Mesothelial cell of epicardium (in vitro differentiated cells): ENCODE measurements at regions not wholly inside any gene's neighbourhood (a gene's known extent, or its start where the extent isn't known, plus 50 kb on each side); places are given as distances from the start of the nearest gene placed in this dataset.
"Not testable (repeated sequence)": the region's sequence is repeated elsewhere in the genome, so short reads cannot be mapped to it uniquely, and the experiment has no call there.

Source experiments
- DNase-seq, 2 experiments: peaks; one replicate each; pipeline ENCODE4 v3.0.0; 2021; ENCODE audit warnings: low spot score in 2 of 2; ENCODE audit not compliant: unreplicated experiment in 2 of 2
- H3K27ac Mint-ChIP-seq: 2 replicates; pipeline ENCODE4 v1.8.0; 2021; ENCODE audit warnings: mixed read lengths
- H3K27me3 Mint-ChIP-seq: 2 replicates; pipeline ENCODE4 v1.8.0; 2021; ENCODE audit warnings: low read depth, mixed read lengths
- H3K36me3 Mint-ChIP-seq: 2 replicates; pipeline ENCODE4 v1.8.0; 2021; ENCODE audit warnings: mixed read lengths
- H3K4me1 Mint-ChIP-seq: 2 replicates; pipeline ENCODE4 v1.8.0; 2021; ENCODE audit warnings: mixed read lengths
- H3K4me3 Mint-ChIP-seq: 2 replicates; pipeline ENCODE4 v1.8.0; 2021; ENCODE audit warnings: mild to moderate bottlenecking, moderate library complexity, mixed read lengths
- H3K9me3 Mint-ChIP-seq: 2 replicates; pipeline ENCODE4 v1.8.0; 2021; ENCODE audit warnings: mixed read lengths
- TF ChIP-seq, protein P1 (sequence below): fragments of 200-600 bp; sonication (generic); IDR thresholded peaks from one replicate; pipeline ENCODE4 v1.5.0; 2021; ENCODE audit warnings: antibody characterized with exemption; ENCODE audit not compliant: unreplicated experiment

DNA sequence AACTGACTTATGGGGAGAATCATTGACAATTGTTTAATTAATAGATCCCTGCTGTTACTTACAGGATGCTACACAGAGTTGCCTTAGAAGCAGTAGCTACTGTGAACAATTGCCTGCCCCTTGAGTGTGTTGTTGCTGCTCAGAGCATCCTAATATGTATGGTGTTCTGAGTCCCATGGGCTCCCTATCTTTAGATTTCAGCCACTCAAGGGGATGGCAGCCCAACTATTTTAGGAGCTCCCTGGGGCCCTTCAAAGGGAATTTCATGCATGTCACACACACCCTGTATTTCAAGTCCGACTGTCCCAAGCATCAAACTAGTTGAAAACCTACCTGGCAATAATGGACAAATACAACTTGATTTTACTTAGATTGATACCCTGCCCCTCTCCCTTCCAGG, 111.2 kb downstream of the NOC3L start:
- Mint-ChIP-seq H3K27me3 (peaks cover 2% of the 10 kb centered on the region), H3K4me1 (no peaks in the 10 kb centered on the region)

DNA sequence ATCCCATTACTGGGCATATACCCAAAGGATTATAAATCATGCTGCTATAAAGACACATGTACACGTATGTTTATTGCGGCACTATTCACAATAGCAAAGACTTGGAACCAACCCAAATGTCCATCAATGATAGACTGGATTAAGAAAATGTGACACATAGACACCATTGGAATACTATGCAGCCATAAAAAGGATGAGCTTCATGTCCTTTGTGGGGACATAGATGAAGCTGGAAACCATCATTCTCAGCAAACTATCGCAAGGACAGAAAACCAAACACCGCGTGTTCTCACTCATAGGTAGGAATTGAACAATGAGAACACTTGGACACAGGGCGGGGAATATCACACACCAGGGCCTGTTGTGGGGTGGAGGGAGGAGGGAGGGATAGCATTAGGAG, 105.3 kb downstream of the NOC3L start:
- H3K4me1 Mint-ChIP-seq, H3K27me3 Mint-ChIP-seq, H3K4me3 Mint-ChIP-seq, H3K27ac Mint-ChIP-seq, H3K9me3 Mint-ChIP-seq, H3K36me3 Mint-ChIP-seq, DNase-seq: not testable (repeated sequence)

More for the DNA sequence above, 111.2 kb downstream of the NOC3L start:
- Mint-ChIP-seq H3K27ac (no peak overlapping the region), H3K4me3 (no peak overlapping the region), H3K9me3 (no peaks in the 10 kb centered on the region), H3K36me3 (no peaks in the 10 kb centered on the region)
- DNase-seq = no peak
- TF ChIP-seq, protein P1, sequence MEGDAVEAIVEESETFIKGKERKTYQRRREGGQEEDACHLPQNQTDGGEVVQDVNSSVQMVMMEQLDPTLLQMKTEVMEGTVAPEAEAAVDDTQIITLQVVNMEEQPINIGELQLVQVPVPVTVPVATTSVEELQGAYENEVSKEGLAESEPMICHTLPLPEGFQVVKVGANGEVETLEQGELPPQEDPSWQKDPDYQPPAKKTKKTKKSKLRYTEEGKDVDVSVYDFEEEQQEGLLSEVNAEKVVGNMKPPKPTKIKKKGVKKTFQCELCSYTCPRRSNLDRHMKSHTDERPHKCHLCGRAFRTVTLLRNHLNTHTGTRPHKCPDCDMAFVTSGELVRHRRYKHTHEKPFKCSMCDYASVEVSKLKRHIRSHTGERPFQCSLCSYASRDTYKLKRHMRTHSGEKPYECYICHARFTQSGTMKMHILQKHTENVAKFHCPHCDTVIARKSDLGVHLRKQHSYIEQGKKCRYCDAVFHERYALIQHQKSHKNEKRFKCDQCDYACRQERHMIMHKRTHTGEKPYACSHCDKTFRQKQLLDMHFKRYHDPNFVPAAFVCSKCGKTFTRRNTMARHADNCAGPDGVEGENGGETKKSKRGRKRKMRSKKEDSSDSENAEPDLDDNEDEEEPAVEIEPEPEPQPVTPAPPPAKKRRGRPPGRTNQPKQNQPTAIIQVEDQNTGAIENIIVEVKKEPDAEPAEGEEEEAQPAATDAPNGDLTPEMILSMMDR = no peak

DNA sequence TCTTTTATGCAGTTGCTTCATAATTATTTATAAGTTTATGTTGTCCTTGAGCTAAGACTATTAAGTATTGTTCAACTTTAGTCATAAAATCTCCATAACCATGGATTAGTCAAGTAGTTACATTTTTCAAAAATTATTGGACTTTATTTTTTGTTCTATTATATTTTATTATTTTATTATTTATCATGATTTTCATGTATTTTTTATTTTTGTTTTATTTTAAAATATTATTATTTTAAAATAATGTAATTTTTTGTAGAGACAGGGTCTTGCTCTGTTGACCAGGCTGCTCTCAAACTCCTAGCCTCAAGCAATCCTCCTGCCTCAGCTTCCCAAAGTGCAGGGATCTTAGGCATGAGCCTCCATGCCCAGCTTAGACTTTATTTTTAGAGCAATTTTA, 102.3 kb downstream of the NOC3L start:
- Mint-ChIP-seq H3K27me3 (no peaks in the 10 kb centered on the region), H3K4me3 (no peak overlapping the region), H3K4me1 (no peaks in the 10 kb centered on the region), H3K36me3 (no peaks in the 10 kb centered on the region), H3K27ac (no peak overlapping the region), H3K9me3 (peaks cover 3% of the 10 kb centered on the region)
- DNase-seq = no peak
- TF ChIP-seq, protein P1 = no peak

DNA sequence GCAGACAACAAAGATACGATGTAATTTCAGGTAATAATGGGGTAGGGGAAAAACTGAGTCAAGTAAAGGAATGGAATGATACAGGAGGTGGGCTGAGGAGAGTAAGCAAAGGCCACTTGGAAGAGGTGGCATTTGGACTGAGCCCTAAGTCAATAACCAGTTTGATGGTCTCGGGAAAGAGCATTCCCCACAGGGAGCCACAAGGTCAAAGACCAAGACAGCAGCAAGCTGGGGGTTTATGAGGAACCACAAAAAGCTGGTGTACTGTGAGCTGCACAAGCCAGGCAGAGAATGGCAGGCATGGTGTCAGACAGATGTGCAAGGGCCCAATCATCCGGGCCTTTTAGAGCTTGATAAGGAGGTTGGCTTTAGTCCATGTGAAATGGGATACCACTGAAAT, 98.7 kb downstream of the NOC3L start:
- Mint-ChIP-seq H3K36me3 (no peaks in the 10 kb centered on the region), H3K27ac (no peak overlapping the region), H3K27me3 (peaks cover 5% of the 10 kb centered on the region), H3K4me1 (no peaks in the 10 kb centered on the region), H3K4me3 (no peak overlapping the region), H3K9me3 (peaks cover 3% of the 10 kb centered on the region)
- TF ChIP-seq, protein P1 = no peak
- DNase-seq = no peak

DNA sequence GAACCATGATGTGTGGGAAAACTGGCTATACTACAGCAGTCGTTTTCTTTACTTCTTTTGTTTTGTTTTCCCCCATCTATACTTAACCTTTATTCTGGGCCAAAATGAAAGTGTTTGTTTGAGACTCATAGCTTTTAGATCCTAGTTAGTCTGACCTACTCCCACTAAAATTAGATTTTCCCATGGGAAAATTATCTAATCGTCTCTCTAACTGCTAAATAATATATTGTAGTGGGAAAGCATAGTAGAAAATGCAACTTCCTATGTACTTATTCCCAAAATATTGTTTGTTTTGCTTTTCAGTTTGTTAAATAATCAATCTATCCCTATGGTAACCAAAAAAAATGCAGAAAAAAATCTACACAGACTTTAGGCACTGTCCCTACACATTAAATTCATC, 96.6 kb downstream of the NOC3L start:
- DNase-seq = no peak
- peaks cover 6% of the 10 kb centered on the region for H3K9me3 Mint-ChIP-seq
- H3K36me3 Mint-ChIP-seq = peaks cover 3% of the 10 kb centered on the region
- peaks cover 5% of the 10 kb centered on the region for H3K27me3 Mint-ChIP-seq
- no peaks in the 10 kb centered on the region for H3K4me1 Mint-ChIP-seq
- H3K4me3 Mint-ChIP-seq = no peak overlapping the region
- TF ChIP-seq, protein P1 = no peak
- H3K27ac Mint-ChIP-seq = no peak overlapping the region

DNA sequence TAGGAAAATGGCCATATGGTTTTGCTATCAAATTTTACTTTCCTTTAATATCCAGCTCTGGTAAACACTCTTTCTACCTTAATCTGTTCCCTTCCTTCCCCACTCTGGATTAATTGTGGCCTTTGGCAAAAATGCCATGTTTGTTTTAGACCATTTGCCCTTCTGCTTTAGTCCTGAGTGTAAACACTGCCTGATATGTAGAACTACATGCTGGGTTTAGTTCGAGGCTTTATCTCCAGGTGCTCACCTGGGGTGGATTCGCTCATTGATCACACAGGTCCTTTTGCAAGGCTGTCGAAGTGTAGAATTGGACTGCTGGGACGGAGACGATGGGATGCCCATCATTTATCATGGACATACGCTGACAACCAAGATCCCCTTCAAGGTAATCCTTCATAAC, 94.1 kb downstream of the NOC3L start:
- H3K27ac Mint-ChIP-seq = no peak overlapping the region

More for the DNA sequence above, 94.1 kb downstream of the NOC3L start:
- Mint-ChIP-seq H3K36me3 (peaks cover 12% of the 10 kb centered on the region), H3K4me1 (no peaks in the 10 kb centered on the region), H3K9me3 (peaks cover 20% of the 10 kb centered on the region), H3K4me3 (no peak overlapping the region), H3K27me3 (peaks cover 5% of the 10 kb centered on the region)
- TF ChIP-seq, protein P1 = no peak
- no peak for DNase-seq
